NCI-H1105 treated with DMSO at 0.1 percent for 48 hours (cell line): ENCODE measurements at regions not wholly inside any gene's neighbourhood (a gene's known extent, or its start where the extent isn't known, plus 50 kb on each side); places are given as distances from the start of the nearest gene placed in this dataset.
A peak's percentile ranks its signal among the peaks of the same experiment; 100 is the strongest.
"Not testable (repeated sequence)": the region's sequence is repeated elsewhere in the genome, so short reads cannot be mapped to it uniquely, and the experiment has no call there.

ENCODE experiments used
- DNase-seq: peaks from one replicate; lab custom pipeline; 2025; lab: John Stamatoyannopoulos, UW

DNA sequence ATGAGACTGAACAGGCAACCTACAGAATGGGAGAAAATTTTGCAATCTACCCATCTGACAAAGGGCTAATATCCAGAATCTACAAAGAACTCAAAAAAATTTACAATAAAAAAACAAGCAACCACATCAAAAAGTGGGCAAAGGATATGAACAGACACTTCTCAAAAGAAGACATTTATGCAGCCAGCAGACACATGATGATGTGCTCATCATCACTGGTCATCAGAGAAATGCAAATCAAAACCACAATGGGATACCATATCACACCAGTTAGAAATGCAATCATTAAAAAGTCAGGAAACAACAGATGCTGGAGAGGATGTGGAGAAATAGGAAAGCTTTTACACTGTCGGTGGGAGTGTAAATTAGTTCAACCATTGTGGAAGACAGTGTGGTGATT, 51.7 kb upstream of the PAXBP1 start:
- DNase-seq: not testable (repeated sequence)

DNA sequence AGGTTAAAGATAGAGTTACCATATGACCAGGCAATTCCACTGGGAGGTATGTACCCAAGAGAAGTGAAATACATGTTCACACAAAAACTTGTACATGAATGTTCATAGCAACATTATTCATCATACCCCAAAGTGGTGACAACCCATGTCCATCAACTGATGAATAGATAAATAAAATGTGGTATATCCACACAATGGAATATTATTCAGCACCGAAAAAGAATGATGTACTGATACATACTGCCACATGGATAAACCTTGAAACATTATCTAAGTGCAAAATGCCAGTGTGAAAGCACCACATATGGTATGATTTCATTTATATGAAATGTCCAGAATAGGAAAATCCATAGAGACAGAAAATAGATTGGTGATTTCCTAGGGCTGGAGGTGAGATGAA, 53.4 kb upstream of the PAXBP1 start:
- no peak for DNase-seq

DNA sequence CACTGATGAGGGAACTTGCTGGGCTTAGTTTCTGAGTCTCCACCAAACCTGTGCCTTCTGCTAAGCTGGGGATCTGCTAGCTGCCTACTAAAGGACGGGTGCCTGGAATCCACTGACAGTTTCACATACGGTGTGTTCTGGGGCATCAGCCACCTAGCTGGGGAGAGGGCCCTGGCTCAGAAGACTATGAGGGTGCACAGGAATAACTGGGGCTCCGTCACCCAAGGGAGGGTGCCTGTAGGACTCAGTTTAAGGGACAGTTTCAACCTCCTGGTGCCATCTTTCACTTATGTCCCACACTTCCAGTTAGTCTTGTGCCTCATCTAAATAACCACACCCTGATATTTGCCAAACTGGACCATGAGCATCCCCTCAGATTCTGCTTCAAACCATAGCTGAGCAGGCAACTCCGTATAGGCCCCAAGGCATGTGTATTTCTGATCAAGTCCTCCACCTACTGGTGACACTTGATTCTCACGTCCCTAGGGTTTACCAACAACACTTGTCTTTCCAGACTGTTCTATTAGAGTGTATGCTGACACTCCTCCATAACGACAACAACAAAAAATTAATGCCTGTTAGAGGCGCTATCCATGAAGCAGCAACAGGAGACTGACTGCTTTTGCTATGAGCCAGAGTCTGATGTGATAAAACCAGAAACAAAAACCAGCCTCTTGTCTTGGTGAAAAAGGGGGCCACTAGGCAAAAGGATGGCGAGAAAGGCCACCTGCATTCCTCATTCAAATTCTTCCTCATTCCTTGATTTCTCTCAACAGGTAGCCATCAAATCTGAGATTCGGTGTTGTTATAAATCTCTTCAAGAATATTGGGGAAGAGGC, 55.0 kb upstream of the PAXBP1 start:
- peak; percentile 60 for DNase-seq

DNA sequence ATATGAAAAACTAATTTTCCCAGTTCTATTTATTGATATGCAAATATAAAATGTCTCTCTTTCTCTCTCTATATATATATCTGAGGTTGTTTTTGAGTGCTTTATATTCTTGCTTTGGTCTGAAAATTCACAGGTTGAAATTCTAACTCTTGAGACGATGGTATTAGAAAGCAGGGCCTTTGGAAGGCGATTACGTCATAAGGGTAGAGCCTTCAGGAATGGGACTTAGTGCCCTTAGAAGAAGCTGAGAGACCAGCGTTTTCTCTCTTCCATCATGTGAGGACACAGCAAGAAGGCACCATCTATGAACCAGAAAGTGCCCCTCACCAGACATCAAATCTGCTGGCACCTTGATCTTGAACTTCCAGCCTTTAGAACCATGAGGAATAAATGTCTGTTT, 57.4 kb upstream of the PAXBP1 start:
- no peak for DNase-seq

DNA sequence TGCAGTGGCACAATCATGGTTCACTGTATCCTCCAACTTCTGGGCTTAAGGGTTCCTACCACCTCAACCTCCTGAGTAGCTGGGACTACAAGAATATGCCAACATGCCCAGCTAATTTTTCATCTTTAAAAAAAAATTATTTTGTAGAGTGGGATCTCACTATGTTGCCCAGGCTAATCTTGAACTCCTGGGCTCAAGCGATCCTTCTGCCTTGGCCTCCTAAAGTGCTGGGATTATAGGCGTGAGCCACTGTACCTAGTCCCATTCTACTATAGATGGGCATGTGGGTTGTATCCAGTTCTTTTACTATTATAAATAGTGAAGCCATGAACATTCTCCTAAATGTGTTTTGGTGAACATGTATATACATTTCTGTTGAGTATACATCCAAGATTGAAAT, 57.9 kb upstream of the PAXBP1 start:
- DNase-seq: no peak

DNA sequence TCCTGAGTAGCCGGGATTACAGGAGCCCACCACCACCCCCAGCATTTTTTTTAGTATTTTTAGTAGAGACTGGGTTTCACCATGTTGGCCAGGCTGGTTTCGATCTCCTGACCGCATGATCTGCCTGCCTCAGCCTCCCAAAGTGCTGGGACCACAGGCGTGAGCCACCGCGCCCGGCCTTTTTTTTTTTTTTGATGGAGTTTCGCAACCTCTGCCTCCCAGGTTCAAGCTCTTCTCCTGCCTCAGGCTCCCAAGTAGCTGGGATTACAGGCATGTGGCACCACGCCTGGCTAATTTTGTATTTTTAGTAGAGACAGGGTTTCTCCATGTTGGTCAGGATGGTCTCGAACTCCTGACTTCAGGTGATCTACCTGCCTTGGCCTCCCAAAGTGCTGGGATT, 60.2 kb upstream of the PAXBP1 start:
- not testable (repeated sequence) for DNase-seq

DNA sequence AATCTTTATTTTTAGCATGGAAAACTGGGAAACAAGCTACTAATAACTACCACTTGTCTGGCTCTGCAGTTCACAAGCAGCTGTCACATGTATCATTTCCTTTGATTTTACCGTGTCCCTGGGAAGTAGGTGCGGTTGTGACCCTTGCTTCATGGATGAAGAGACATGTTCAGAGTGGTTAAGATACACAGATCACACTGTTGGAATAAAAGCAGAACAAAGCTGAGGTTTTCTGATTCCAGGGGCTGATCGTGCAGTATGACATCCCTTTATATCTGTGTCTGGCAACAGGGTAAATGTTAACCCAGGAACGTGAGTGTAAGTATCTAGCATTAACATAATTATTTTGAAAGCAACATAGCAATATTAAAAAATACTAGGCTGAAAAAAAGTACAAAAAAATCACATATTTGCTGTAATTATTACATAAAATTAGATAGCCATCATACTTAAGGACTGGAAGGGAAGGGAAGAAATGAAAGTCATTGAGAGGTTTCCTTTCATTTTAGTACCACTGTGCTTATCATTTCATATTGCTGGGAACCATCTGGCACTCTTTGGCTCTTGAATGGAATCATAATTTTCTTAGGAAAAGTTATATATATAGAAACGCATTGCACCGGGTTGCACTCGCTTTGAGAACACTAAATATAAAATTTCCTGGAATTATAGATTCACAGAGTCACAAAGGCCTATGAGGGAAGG, 62.8 kb upstream of the PAXBP1 start:
- DNase-seq: no peak

DNA sequence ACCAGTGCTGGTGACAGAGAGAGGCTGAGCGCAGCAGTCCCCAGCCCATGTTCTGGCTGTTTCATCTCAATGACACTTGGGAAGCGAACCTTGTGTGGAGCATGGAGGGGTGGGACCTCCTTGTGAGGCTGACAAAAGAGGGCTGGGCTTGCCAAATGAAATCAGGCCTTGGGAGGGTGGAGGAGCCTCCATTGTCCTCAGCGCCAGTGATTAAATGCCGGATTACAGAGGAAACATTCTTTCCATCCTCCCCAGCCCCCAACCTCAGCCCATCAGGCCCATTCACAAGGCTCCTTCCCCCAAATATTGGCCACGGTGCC, 63.3 kb upstream of the PAXBP1 start:
- no peak for DNase-seq

DNA sequence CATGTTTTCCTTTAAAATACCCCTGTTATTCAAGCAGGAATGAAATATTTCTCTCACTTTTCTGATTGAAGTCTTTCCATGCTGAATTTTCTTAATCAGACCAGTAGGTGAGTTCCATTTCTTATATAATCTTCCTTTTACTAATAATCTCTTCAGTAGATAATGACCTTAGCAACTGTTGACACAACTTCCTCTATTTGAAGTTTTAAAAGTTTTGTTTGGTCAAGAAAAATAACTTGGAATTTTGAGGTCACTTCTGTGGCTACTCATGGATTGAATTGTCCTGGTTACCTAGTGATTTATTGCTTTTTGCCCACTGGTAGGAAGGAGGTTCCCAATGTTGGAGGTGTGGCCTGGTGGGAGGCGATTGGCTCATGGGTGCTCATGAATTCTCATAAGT, 70.6 kb upstream of the PAXBP1 start:
- DNase-seq: no peak

DNA sequence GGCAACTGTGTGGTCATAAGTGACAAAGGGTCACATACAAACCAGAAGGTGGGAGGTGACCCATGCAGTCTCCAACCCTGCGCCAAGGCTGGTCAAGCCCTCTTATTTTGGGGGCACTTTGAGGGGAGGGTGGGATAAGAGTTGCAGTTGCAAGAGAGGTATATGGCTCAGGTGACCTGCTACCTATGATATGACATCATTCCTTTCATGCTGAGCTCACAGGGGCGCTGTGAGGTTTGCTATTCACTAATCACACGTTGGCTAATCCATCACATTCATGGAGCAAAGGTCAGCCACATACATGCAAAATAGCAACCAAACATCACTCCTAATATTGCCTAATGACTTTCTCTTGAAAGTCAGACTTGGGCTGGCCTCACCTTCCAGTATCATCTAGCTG, 72.0 kb upstream of the PAXBP1 start:
- no peak for DNase-seq

DNA sequence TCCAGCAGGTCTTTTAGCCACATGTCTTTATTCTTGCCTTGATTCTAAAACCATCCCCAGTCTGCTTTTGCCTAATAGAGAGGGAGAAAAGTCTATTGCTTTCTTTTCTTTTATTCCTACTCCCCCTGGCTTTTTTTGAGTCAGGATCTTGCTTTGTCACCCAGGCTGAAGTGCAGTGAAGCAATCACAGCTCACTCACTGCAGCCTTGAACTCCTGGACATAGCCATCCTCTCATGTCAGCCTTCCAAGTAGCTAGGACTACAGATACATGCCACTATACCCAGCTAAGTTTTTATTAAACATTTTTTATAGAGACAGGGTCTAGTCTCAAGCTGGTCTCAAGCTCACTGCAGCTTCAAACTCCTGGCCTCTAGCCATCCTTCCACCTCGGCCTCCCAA, 72.5 kb upstream of the PAXBP1 start:
- DNase-seq: no peak

DNA sequence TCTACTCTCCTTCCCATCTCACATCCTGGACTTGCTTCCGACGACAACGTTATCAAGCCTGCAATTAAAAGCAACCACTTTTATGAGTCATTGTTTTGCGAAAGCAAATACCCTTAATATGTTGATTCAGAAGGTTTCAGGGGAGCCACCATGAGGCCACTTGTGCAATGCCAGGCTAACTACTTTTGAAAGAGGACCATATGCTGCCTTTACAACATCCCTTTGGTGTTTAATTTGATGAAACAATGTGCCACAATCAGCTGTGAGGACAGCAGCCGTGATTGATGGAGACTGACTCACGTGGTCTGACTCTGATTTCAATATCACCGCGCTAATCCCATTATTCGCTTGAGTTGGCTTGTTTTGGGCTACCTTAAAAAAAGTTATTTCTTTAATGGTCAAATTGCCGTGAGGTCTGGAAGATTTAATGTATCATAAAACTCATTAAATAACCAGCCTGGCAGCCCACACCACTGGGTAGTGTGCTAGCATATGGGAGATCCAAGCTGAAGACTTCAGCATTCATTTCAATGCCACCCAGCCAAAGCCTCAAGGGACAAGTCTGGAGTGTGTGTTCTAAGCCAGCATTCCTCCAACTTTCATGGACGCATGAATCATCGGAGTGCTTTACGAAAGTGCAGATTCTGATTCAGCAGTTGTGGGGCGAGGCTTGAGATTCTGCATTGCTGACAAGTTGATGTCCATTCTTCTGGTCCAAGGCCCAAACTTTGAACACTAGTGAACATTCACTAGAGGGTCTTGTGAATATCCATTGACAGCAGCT, 73.3 kb upstream of the PAXBP1 start:
- DNase-seq: no peak

DNA sequence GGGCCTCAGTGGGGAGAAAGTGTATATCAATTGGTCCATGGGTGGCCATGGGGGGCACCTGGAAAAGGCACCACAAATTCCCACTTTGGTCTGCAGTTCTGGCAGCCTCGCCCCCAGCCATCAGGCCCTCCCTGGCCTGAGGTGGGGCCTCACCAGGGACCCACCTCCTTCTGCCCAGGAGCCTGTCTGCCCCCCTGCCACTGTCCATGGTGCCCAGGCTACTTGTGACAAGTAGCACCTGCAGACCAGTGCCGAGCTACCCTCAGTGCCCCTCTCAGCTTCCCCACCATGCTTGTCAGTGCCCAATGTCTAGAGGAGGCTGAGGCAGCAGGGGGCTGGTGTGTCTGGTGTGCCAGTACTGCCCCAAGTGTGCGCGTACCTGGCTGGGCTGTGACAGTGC, 87.1 kb upstream of the PAXBP1 start:
- no peak for DNase-seq

DNA sequence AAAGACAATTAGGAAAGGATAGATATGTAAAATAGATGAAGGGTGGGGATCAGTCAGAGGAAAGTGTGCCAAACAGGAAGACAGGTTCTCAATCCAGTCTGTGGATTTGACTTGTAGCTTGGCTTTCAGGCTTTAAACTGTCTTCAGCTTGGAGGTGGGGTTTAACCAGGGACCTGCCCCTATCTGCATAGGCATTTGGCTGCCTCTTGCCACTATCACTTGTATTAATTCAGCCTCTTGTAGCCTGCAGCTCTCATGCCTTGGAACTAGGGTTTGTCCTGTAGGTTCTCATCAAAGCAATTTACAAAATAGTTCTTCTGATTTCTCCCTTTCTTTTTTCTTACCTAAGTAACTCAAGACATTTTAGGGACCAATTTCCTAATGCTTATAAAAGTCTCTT, 88.8 kb upstream of the PAXBP1 start:
- DNase-seq: no peak

DNA sequence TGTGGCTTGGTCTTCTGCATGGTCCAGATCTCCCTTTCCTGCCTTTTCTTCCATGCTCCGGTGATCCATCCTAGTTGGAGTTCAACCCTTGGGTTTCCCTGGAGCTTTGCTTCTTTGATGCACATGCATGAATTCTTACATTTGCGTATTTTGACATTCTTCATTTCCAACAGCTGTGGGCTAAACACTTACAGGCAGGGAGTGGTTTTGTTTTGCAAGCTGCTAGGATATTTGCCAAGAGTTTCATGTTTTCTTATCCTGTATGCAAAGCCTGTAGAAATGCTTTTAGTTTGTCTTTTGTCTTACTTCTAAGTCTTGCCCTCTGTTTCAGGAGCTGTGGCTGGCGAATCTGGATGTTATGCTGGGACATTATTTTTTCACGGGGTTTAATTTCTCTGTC, 90.3 kb upstream of the PAXBP1 start:
- DNase-seq: no peak

DNA sequence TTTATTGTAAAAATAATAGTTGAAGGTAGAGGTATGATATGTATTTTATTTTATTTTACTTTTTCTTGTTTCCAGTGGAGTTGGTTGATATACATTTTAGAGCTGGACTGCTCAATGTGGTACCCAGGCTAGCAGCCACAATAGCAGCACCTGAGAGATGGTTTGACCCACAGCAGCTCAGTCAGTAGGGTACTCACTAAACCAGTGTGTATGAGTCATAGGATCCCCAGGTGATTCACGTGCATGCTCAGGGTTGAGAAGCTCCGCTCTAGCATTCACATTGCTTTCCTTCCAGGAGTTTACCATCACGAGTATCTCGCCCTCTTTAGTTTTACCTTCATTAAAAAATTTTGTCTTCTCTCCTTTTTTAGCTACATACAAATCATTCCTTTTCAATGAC, 96.0 kb upstream of the PAXBP1 start:
- DNase-seq: no peak

DNA sequence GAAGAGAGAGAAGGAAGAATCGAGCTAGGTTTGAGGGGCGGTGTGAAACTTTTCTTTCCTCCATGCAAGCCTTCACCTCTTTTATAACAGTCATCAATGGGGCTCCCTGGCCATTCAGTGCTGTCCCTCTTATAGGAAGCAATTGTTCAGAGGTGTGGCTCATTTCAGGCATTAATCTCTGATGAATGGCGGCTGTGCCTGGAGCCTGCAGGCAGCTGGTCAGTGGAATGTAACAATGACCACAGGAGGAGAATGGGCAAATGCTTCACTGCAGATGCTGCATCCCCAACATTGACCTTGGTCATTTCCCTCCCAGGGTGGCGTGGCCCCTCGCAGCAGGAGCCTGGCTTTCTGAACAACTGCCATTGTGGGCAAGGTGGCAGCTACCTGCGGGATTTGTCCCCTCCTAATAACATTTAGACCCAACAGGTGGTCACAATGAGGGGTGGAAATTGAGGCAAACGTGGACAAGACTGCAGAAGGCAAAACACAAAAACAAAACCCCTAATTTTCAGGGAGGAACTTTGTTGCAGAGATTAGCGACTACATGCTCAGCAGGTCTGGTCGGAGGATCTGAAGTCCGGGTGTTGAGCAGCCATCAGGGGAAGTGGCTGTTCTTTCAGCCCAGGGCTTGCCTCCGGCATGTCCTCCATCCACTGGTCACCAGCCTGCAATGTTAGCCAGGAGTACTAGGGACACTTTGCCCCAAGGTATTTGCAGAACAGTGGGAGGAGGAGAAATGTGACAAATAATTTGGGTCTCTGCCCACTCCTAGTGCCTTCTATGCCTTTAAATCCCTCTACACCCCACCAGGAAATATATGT, 97.3 kb upstream of the PAXBP1 start:
- no peak for DNase-seq

DNA sequence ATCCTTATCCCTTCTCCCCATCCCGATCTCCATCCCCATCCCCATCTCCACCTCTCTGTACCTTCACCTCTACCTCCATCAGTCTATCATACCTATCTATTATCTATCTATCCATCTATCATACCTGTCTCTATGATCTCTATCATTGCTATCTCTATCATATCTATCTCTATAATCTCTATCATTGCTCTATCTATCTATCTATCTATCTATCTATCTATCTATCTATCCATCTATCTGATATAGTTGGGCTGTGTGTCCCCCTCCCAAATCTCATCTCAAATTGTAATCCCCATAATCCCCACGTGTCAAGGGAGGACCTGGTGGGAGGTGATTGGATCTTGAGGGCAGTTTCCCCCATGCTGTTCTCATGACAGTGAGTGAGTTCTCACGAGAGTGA, 97.9 kb upstream of the PAXBP1 start:
- no peak for DNase-seq

DNA sequence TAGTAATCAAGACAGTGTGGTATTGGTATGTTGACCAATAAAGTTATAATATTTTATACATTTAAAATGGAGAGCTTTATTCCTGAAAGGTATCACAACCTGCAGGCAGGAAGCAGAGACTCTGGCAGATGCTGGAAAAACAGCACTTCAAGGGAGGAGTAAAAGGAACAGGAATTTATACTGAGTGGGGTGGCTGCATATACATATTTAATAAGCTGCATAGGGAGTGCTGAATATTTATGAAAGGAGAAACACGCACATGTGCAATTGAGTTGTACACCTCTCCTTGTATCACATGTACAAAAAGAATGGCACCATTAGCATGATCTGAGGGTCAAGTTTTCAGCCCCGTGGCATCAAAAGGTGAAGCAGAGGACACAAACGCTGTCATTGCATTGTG, 104.9 kb upstream of the PAXBP1 start:
- no peak for DNase-seq

DNA sequence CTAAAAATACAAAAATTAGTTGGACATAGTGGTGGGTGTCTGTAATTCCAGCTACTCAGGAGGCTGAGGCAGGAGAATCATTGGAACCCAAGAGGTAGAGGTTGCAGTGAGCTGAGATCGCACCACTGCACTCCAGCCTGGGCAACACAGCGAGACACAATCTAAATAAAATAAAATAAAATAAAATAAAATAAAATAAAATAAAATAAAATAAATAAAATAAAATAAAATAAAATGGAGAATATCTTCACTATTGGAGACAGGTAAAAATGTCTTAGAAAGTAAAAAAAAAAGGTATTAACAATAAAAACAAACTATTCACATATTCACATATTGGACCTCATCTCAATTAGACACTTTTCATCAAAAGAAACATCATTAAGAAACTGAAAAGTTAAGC, 106.3 kb upstream of the PAXBP1 start:
- DNase-seq: not testable (repeated sequence)

DNA sequence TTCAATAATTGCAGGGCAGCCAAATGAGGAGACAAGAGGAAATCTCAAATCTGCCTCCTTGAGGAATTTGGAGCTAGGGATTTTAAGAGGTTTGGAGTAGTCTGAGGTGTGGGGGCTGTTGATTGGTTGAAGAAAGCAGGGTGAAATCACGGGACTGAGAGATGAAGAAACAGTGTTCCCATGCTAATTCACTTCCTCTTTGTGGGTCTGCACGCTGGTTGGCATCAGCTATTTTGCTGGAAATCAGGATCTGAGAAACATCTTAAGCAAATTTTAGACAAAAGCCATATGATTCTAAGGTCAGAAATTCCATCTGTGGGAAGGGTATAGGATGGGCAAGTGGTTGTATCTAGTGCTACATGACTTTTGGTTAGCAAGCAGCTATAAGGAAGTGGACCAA, 107.1 kb upstream of the PAXBP1 start:
- no peak for DNase-seq

DNA sequence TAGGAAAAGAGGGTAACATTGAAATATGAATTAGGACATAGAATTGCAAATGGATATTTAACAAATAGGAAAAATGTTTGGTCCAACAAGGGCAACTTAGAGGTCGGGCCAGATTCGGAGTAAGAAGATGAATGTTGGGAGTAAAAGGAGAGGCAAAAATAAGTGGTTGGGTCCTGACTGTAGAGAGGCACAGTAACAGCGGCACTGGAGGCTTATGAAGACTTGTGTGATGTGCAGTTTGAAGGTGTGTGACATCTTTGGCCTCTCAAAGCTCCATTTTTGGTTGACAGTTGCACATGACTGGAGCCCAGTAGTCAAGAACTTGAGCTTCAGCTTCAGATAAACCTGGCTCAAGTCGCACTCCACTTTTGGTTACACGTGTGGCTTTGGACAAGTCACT, 109.9 kb upstream of the PAXBP1 start:
- no peak for DNase-seq
